KMS-11 (cell line): ENCODE measurements at regions not wholly inside any gene's neighbourhood (a gene's known extent, or its start where the extent isn't known, plus 50 kb on each side); places are given as distances from the start of the nearest gene placed in this dataset.
"Not testable (repeated sequence)": the region's sequence is repeated elsewhere in the genome, so short reads cannot be mapped to it uniquely, and the experiment has no call there.

Experiments
- H2AFZ ChIP-seq: fragments of 200-600 bp; sonication (generic); 2 replicates; pipeline ENCODE4 v1.6.1; 2016; ENCODE audit warnings: antibody characterized with exemption, mixed run types, low read depth
- H3K27ac ChIP-seq: fragments of 200-600 bp; sonication (generic); 2 replicates; pipeline ENCODE4 v1.6.1; 2016; ENCODE audit warnings: mild to moderate bottlenecking, mixed run types
- H3K27me3 ChIP-seq: fragments of 200-600 bp; sonication (generic); 2 replicates; pipeline ENCODE4 v1.6.1; 2017; ENCODE audit warnings: mild to moderate bottlenecking, low read depth, mixed run types, moderate library complexity; ENCODE audit not compliant: insufficient read depth
- H3K36me3 ChIP-seq: fragments of 200-600 bp; sonication (generic); 2 replicates; pipeline ENCODE4 v1.6.1; 2017; ENCODE audit warnings: mild to moderate bottlenecking, mixed run types; ENCODE audit not compliant: insufficient read depth
- H3K4me1 ChIP-seq: fragments of 200-600 bp; sonication (generic); 2 replicates; pipeline ENCODE4 v1.6.1; 2016; ENCODE audit warnings: mild to moderate bottlenecking, low read depth, mixed run types; ENCODE audit not compliant: poor library complexity, severe bottlenecking
- H3K4me2 ChIP-seq: fragments of 200-600 bp; sonication (generic); 2 replicates; pipeline ENCODE4 v1.7.0; 2016; ENCODE audit warnings: mild to moderate bottlenecking, mixed run types
- H3K4me3 ChIP-seq: fragments of 200-600 bp; sonication (generic); IDR thresholded peaks from 2 replicates; pipeline ENCODE4 v1.6.1; 2017; ENCODE audit warnings: low read depth, low read length, mixed read lengths; ENCODE audit not compliant: insufficient read depth
- H3K79me2 ChIP-seq: fragments of 200-600 bp; sonication (generic); 2 replicates; pipeline ENCODE4 v1.6.1; 2016; ENCODE audit warnings: low read depth, mixed run types; ENCODE audit not compliant: insufficient read depth
- H3K9ac ChIP-seq: fragments of 200-600 bp; sonication (generic); 2 replicates; pipeline ENCODE4 v1.6.1; 2016; ENCODE audit warnings: mild to moderate bottlenecking, mixed run types
- H4K20me1 ChIP-seq: fragments of 200-600 bp; sonication (generic); 2 replicates; pipeline ENCODE4 v1.6.1; 2016; ENCODE audit warnings: mild to moderate bottlenecking, mixed run types; ENCODE audit not compliant: insufficient read depth
- TF ChIP-seq, protein P1 (sequence below): fragments of 200-600 bp; sonication (generic); conservative IDR thresholded peaks from 2 replicates; pipeline ENCODE4 v1.6.1; 2017; ENCODE audit warnings: low read depth, mild to moderate bottlenecking, antibody characterized with exemption, low read length, moderate library complexity, mixed read lengths

DNA sequence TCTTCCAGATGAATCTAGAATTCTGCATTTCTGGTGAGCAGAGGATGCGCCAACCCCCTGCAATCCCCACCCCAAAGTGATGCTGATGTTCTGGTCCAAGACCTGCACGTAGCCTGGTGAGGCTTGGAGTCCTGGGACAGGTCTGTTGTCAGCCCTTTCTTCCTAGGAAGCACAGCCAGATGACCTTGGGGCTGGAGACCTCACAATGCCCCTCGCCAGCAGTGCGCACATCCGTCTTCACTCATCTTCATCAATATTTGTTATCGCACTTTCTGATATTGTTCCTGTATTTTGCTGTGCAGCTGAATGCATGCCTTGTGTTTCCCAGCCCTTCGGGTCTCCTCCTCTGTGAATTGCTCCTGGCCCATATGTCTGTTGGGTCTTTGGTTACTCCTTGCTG is 4222.8 kb upstream of the OR11H1 start:
- H3K4me2 ChIP-seq = not testable (repeated sequence)

DNA sequence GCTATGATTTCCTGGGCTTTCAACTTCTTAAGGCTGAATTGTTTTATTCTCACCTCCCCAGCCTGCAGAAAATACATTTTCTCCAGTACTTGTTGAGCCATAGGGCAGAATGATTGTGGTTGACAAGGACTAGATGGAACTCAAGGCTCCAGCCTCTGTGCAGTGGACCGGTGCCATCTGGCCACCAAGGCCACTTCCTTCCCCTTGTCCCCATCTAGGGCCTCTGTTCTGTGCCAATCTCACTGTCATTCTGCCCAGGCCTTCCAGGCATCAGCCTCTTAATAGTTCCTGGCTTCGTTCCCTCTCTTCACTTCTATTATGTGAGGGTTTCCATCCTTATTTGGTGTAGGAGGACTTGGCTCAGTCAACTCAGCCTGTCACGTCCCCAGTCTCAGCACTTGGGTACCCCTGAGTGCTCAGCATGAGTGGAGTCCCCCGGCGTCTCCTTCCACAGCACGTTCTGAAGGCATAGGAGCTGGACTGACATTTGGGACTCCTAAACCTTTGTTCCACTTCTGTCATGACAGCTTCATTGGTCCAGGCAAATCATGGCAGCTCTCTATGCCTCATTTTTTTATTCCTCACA is 4221.0 kb upstream of the OR11H1 start:
- H3K4me2 ChIP-seq, H3K27ac ChIP-seq, H3K9ac ChIP-seq, H3K27me3 ChIP-seq, H4K20me1 ChIP-seq, H3K79me2 ChIP-seq, H3K4me1 ChIP-seq, H3K4me3 ChIP-seq, H2AFZ ChIP-seq, H3K36me3 ChIP-seq: not testable (repeated sequence)

More for the DNA sequence above, 4222.8 kb upstream of the OR11H1 start:
- H2AFZ ChIP-seq, H4K20me1 ChIP-seq, H3K9ac ChIP-seq, H3K27ac ChIP-seq, H3K4me3 ChIP-seq, H3K4me1 ChIP-seq, H3K79me2 ChIP-seq, H3K27me3 ChIP-seq, H3K36me3 ChIP-seq: not testable (repeated sequence)

DNA sequence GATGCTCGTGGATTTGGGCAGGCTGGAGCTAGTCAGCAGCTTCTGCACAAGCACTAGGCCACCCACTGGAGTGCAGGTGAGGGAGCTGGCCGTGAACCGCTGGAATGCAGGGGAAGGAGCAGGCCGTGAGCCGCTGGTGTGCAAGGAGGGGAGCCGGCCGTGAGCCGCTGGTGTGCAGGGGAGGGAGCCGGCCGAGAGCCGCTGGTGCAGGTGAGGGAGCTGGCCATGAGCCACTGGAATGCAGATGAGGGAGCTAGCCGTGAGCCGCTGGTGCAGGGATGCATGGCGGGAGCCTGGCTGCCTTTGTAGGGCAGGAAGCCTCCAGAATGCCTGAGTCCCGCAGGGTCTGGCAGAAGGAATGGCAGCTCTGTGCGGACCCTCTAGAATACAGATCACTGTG is 4220.0 kb upstream of the OR11H1 start:
- Histone ChIP-seq H2AFZ (no peak overlapping the region), H4K20me1 (no peaks in the 10 kb centered on the region), H3K27me3 (no peaks in the 10 kb centered on the region), H3K4me2 (no peak overlapping the region), H3K27ac (no peak overlapping the region), H3K4me3 (no peak overlapping the region), H3K4me1 (no peaks in the 10 kb centered on the region), H3K36me3 (no peaks in the 10 kb centered on the region), H3K9ac (no peak overlapping the region), H3K79me2 (no peaks in the 10 kb centered on the region)
- TF ChIP-seq, protein P1, sequence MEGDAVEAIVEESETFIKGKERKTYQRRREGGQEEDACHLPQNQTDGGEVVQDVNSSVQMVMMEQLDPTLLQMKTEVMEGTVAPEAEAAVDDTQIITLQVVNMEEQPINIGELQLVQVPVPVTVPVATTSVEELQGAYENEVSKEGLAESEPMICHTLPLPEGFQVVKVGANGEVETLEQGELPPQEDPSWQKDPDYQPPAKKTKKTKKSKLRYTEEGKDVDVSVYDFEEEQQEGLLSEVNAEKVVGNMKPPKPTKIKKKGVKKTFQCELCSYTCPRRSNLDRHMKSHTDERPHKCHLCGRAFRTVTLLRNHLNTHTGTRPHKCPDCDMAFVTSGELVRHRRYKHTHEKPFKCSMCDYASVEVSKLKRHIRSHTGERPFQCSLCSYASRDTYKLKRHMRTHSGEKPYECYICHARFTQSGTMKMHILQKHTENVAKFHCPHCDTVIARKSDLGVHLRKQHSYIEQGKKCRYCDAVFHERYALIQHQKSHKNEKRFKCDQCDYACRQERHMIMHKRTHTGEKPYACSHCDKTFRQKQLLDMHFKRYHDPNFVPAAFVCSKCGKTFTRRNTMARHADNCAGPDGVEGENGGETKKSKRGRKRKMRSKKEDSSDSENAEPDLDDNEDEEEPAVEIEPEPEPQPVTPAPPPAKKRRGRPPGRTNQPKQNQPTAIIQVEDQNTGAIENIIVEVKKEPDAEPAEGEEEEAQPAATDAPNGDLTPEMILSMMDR = no peak

DNA sequence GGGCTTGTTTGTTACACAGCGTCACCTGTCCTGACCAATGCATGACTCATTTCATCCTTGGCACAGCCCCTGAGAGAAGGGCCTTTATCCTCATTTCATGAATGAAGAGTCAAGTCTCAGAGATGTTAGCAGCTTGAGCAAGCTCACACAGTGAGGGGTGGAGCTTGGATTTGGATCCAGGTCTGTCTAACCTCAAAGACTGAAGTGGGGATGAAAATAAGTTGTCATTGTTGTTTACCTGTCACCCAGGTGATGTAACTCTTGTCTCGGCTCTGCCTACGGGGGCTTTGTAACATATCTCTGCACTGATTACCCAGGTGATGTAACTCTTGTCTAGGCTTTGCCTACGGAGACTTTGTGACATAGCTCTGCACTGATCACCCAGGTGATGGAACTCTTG is 4218.2 kb upstream of the OR11H1 start:
- H3K4me3 ChIP-seq, H3K9ac ChIP-seq, H3K36me3 ChIP-seq, H3K27me3 ChIP-seq, H2AFZ ChIP-seq, H3K27ac ChIP-seq, H3K4me2 ChIP-seq, H3K79me2 ChIP-seq, H3K4me1 ChIP-seq, H4K20me1 ChIP-seq: not testable (repeated sequence)

DNA sequence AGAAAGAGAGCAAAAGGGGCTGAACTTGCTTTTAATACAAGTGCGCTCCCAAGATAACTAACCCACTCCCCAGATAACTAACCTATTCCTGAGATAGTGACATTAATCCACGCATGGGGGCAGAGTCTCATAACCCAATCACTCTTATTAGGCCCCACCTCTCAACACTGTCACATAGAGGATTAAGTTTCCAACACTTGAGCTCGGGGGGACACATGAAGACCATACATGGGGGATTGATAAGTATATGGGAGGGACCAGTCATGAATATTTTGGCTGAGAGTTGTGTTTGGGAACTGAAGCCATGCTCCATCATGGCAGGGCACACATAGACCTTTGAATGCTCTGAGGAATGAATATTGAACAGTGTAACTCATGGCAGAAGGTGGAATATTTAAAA is 4217.3 kb upstream of the OR11H1 start:
- not testable (repeated sequence) for H3K36me3 ChIP-seq, H3K79me2 ChIP-seq, H3K4me2 ChIP-seq, H3K27me3 ChIP-seq, H3K9ac ChIP-seq, H3K4me3 ChIP-seq, H3K27ac ChIP-seq, H3K4me1 ChIP-seq, H2AFZ ChIP-seq, H4K20me1 ChIP-seq

DNA sequence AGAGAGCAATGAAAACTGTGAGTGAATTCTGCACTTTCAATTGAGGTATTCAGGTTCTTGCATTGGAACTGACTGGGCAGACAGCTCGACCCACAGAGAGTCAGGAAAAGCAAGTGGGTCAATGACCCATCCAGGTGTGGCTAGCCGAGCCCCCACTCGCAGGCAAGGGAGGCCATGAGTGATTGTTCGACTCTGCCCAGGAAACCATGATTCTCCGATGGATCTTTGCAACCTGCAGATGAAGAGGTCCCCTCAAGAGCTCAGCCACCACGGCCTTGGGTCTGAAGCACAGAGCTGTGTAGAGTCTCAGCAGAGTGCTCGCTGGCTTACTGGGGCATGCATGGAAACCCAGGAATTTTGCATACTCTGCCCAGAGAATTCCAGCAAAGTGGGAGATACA is 4215.4 kb upstream of the OR11H1 start:
- not testable (repeated sequence) for H3K79me2 ChIP-seq, H3K4me3 ChIP-seq, H2AFZ ChIP-seq, H3K36me3 ChIP-seq, H3K9ac ChIP-seq, H3K4me1 ChIP-seq, H4K20me1 ChIP-seq, H3K27ac ChIP-seq, H3K4me2 ChIP-seq, H3K27me3 ChIP-seq

DNA sequence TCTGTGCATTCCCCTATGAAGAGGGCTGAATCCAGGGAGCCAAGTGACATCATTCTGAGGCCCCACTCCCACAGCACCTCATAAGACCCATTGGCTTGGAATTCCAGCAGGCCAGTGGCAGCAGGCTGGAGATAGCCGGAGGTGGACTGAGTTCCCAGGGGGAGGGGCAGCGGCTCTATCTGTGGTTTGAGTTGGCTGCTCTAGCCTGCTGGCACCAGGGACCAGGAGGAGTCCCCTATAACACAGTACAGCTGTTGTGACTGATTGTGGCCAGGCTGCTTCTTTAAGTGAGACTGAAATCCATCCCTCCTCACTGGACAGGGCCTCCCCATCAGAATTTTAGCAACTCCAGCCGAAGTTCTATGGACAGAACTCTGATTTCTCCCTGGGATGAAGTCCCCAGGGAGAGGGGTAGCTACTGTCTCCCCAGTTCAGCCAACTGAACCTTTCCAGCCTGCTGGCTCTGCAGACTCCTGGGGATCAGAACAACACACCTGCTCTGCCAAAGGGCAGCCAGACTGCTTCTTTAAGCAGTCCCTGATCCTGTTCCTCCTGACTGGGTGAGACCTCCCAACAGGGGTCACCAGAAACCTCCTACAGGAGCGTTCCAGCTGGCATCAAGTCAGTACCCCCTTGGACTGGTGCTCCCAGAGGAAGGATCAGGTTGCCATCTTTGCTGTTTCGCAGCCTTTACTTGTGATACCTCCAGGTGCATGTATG is 4214.8 kb upstream of the OR11H1 start:
- not testable (repeated sequence) for H3K4me2 ChIP-seq, H3K36me3 ChIP-seq, H3K27ac ChIP-seq, H3K79me2 ChIP-seq, H3K27me3 ChIP-seq, H2AFZ ChIP-seq, H3K4me1 ChIP-seq, H3K9ac ChIP-seq, H3K4me3 ChIP-seq, H4K20me1 ChIP-seq

DNA sequence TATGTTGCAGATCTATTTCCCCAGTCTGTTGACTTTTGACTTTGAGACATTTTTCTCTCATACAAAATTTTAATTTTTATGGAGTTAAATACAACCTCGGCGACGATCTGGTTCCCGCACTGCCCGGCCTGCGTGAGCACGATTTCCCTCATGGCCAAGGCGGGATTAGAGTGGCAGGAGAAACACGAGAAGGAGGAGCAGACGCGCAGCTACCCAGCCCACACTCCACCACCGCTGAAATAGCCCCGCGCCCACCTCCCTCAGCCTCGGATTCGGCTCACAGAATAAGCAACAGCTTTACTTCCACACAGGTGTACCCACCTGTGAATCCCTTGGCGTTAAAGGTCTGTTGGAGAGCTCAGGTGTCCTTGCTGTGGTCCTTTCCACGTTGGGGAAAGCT is 4209.4 kb upstream of the OR11H1 start:
- not testable (repeated sequence) for H4K20me1 ChIP-seq, H3K27ac ChIP-seq, H3K27me3 ChIP-seq, H2AFZ ChIP-seq, H3K4me1 ChIP-seq, H3K4me2 ChIP-seq, H3K4me3 ChIP-seq, H3K9ac ChIP-seq, H3K36me3 ChIP-seq, H3K79me2 ChIP-seq

DNA sequence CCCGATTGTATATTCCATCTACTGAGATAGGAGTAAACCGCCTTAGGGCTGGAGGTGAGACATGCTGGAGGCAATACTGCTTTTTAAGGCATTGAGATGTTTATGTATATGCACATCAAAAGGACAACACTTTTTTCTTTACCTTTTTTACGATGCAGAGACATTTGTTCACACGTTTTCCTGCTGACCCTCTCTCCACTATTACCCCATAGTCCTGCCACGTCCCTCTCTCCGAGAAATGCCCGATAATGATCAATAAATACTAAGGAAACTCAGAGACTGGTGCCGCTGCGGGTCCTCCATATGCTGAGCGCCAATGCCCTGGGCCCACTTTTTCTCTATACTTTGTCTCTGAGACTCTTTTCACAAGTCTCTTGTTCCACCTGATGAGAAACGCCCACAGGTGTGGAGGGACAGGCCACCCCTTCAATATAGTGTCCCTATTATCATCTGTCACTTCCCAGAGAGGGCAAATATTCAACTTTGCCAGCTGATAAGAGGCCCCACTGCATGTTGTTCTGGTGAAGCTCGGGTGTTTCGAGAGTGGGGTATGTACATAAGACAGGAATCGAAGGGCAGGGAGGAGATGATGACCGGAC is 4203.5 kb upstream of the OR11H1 start:
- H3K79me2 ChIP-seq, H3K4me3 ChIP-seq, H3K27ac ChIP-seq, H3K36me3 ChIP-seq, H3K27me3 ChIP-seq, H3K4me2 ChIP-seq, H2AFZ ChIP-seq, H4K20me1 ChIP-seq, H3K4me1 ChIP-seq, H3K9ac ChIP-seq: not testable (repeated sequence)
